ENCODE measurements at regions not wholly inside any gene's neighbourhood (a gene's known extent, or its start where the extent isn't known, plus 50 kb on each side); places are given as distances from the start of the nearest gene placed in this dataset.

GRCh38 chr16:86045591-86045971 is 146.6 kb downstream of the IRF8 start:
- DNase-seq (ENCODE audit: extremely low read depth, low read depth): no peak
- TF ChIP-seq CTCF (IDR thresholded peaks at IDR 0.05; ENCODE audit: low read depth, low read length, missing control alignments): no peak

GRCh38 chr16:86046026-86046425 is 147.1 kb downstream of the IRF8 start:
- no peak for DNase-seq (ENCODE audit: extremely low read depth, low read depth)
- H3K4me3 ChIP-seq (replicated peaks; ENCODE audit: low read depth, low read length): no peak overlapping the region
- no peak for TF ChIP-seq CTCF (IDR thresholded peaks at IDR 0.05; ENCODE audit: low read depth, low read length, missing control alignments)

More at GRCh38 chr16:86045591-86045971, 146.6 kb downstream of the IRF8 start:
- H3K4me3 ChIP-seq (replicated peaks; ENCODE audit: low read depth, low read length): no peak overlapping the region

- no peak for DNase-seq (ENCODE audit: extremely low read depth, low read depth)
Observed at GRCh38 chr16:86046667-86047270, 147.8 kb downstream of the IRF8 start.

GRCh38 chr16:86048221-86048620 is 149.3 kb downstream of the IRF8 start:
- DNase-seq (ENCODE audit: extremely low read depth, low read depth): no peak

More at GRCh38 chr16:86046667-86047270, 147.8 kb downstream of the IRF8 start:
- TF ChIP-seq CTCF (IDR thresholded peaks at IDR 0.05; ENCODE audit: low read depth, low read length, missing control alignments): no peak
- no peak overlapping the region for H3K4me3 ChIP-seq (replicated peaks; ENCODE audit: low read depth, low read length)

GRCh38 chr16:86048882-86049585 is 150.1 kb downstream of the IRF8 start:
- TF ChIP-seq CTCF (IDR thresholded peaks at IDR 0.05; ENCODE audit: low read depth, low read length, missing control alignments): no peak
- no peak overlapping the region for H3K4me3 ChIP-seq (replicated peaks; ENCODE audit: low read depth, low read length)
- no peak for DNase-seq (ENCODE audit: extremely low read depth, low read depth)

More at GRCh38 chr16:86048221-86048620, 149.3 kb downstream of the IRF8 start:
- no peak overlapping the region for H3K4me3 ChIP-seq (replicated peaks; ENCODE audit: low read depth, low read length)
- TF ChIP-seq CTCF (IDR thresholded peaks at IDR 0.05; ENCODE audit: low read depth, low read length, missing control alignments): no peak

- no peak for DNase-seq (ENCODE audit: extremely low read depth, low read depth)
- H3K4me3 ChIP-seq (replicated peaks; ENCODE audit: low read depth, low read length): no peak overlapping the region
- no peak for TF ChIP-seq CTCF (IDR thresholded peaks at IDR 0.05; ENCODE audit: low read depth, low read length, missing control alignments)
Observed at GRCh38 chr16:86049641-86050040, 150.7 kb downstream of the IRF8 start.
